Upper lobe of left lung (tissue), 4 donors: ENCODE measurements at regions not wholly inside any gene's neighbourhood (a gene's known extent, or its start where the extent isn't known, plus 50 kb on each side); places are given as distances from the start of the nearest gene placed in this dataset.

Source experiments
- CTCF ChIP-seq, 6 experiments: fragments of 450-650 bp in 4 of 6; fragments of 200-600 bp in 2 of 6; sonication (generic) in 2 of 6; IDR thresholded peaks; one replicate each; pipeline ENCODE4 v1.5.1; 2016 to 2019; ENCODE audit warnings: antibody characterized with exemption in 6 of 6
- POLR2A ChIP-seq, 4 donors: fragments of 450-650 bp; IDR thresholded peaks; one replicate each; pipeline ENCODE4 v1.5.1; 2016 to 2017; ENCODE audit warnings: antibody characterized with exemption in 4 of 4, mild to moderate bottlenecking in 2 of 4
- POLR2AphosphoS5 ChIP-seq, 2 donors: sonication (generic); formaldehyde crosslinking; IDR thresholded peaks; one replicate each; pipeline ENCODE4 v1.5.1; 2017; ENCODE audit warnings: antibody characterized with exemption in 2 of 2

GRCh38 chr15:96005906-96006305 is 324.6 kb upstream of the NR2F2 start:
- TF ChIP-seq CTCF (IDR thresholded peaks at IDR 0.05): no peak
- no peak for TF ChIP-seq POLR2A (IDR thresholded peaks at IDR 0.05)
- no peak for TF ChIP-seq POLR2AphosphoS5 (IDR thresholded peaks at IDR 0.05)
